HG03280 (cell line): ENCODE measurements at regions not wholly inside any gene's neighbourhood (a gene's known extent, or its start where the extent isn't known, plus 50 kb on each side); places are given as distances from the start of the nearest gene placed in this dataset.

ENCODE experiments used
- ATAC-seq: cut with Tn5 transposase; IDR thresholded peaks from one replicate; pipeline ENCODE4 v1.9.1; 2021; ENCODE audit warnings: mild to moderate bottlenecking, moderate library complexity; ENCODE audit not compliant: unreplicated experiment

GRCh38 chr11:121757480-121758125, 304.8 kb upstream of the SORL1-AS1 start:
- no peak for ATAC-seq

GRCh38 chr11:121755906-121756305, 303.1 kb upstream of the SORL1-AS1 start:
- no peak for ATAC-seq

GRCh38 chr11:121755191-121755590, 302.4 kb upstream of the SORL1-AS1 start:
- no peak for ATAC-seq

GRCh38 chr11:121754598-121754997, 301.8 kb upstream of the SORL1-AS1 start:
- no peak for ATAC-seq

GRCh38 chr11:121749691-121750090, 296.9 kb upstream of the SORL1-AS1 start:
- ATAC-seq: no peak

GRCh38 chr11:121748068-121748467, 295.3 kb upstream of the SORL1-AS1 start:
- no peak for ATAC-seq

GRCh38 chr11:121743285-121743684, 290.5 kb upstream of the SORL1-AS1 start:
- no peak for ATAC-seq

- no peak for ATAC-seq
These were observed 289.1 kb upstream of the SORL1-AS1 start for GRCh38 chr11:121741761-121742361.

GRCh38 chr11:121741351-121741760, 288.6 kb upstream of the SORL1-AS1 start:
- ATAC-seq: no peak

- ATAC-seq: no peak
These were observed 288.1 kb upstream of the SORL1-AS1 start for GRCh38 chr11:121740902-121741301.

GRCh38 chr11:121733858-121734257, 281.1 kb upstream of the SORL1-AS1 start:
- no peak for ATAC-seq

GRCh38 chr11:121727942-121728341, 275.2 kb upstream of the SORL1-AS1 start:
- no peak for ATAC-seq

- no peak for ATAC-seq
These were observed 270.5 kb upstream of the SORL1-AS1 start for GRCh38 chr11:121723246-121723741.

GRCh38 chr11:121722431-121723245, 269.9 kb upstream of the SORL1-AS1 start:
- ATAC-seq: no peak

- ATAC-seq: no peak
These were observed 269.2 kb upstream of the SORL1-AS1 start for GRCh38 chr11:121721961-121722360.

GRCh38 chr11:121721448-121721847, 268.7 kb upstream of the SORL1-AS1 start:
- no peak for ATAC-seq

- no peak for ATAC-seq
These were observed 264.5 kb upstream of the SORL1-AS1 start for GRCh38 chr11:121717296-121717695.

- ATAC-seq: no peak
These were observed 263.3 kb upstream of the SORL1-AS1 start for GRCh38 chr11:121716060-121716459.

GRCh38 chr11:121715405-121715804, 262.6 kb upstream of the SORL1-AS1 start:
- no peak for ATAC-seq

GRCh38 chr11:121714351-121714750, 261.6 kb upstream of the SORL1-AS1 start:
- no peak for ATAC-seq

- ATAC-seq: no peak
These were observed 259.2 kb upstream of the SORL1-AS1 start for GRCh38 chr11:121711939-121712338.

- ATAC-seq: no peak
These were observed 258.5 kb upstream of the SORL1-AS1 start for GRCh38 chr11:121711236-121711635.
